Breast epithelium (tissue), 3 donors: ENCODE measurements at regions not wholly inside any gene's neighbourhood (a gene's known extent, or its start where the extent isn't known, plus 50 kb on each side); places are given as distances from the start of the nearest gene placed in this dataset.

ENCODE experiments used
- CTCF ChIP-seq, 3 donors: fragments of 450-650 bp; IDR thresholded peaks; one replicate each; pipeline ENCODE4 v1.5.1; 2016 to 2017; ENCODE audit warnings: antibody characterized with exemption in 3 of 3, mild to moderate bottlenecking in 3 of 3, moderate library complexity in 3 of 3
- POLR2A ChIP-seq: fragments of 450-650 bp; IDR thresholded peaks from one replicate; pipeline ENCODE4 v1.6.1; 2016; ENCODE audit warnings: antibody characterized with exemption, mild to moderate bottlenecking, moderate library complexity
- POLR2AphosphoS5 ChIP-seq, 3 donors: sonication (generic); formaldehyde crosslinking; IDR thresholded peaks; one replicate each; pipeline ENCODE4 v1.6.1; 2017; ENCODE audit warnings: antibody characterized with exemption in 3 of 3

GRCh38 chr11:32310214-32310601 is 125.1 kb downstream of the WT1 start:
- TF ChIP-seq CTCF (IDR thresholded peaks at IDR 0.05) (no peak), POLR2A (no peak), POLR2AphosphoS5 (IDR thresholded peaks at IDR 0.05) (no peak)
